ENCODE measurements at regions not wholly inside any gene's neighbourhood (a gene's known extent, or its start where the extent isn't known, plus 50 kb on each side); places are given as distances from the start of the nearest gene placed in this dataset.
"Not testable (repeated sequence)": the region's sequence is repeated elsewhere in the genome, so short reads cannot be mapped to it uniquely, and the experiment has no call there.

DNA sequence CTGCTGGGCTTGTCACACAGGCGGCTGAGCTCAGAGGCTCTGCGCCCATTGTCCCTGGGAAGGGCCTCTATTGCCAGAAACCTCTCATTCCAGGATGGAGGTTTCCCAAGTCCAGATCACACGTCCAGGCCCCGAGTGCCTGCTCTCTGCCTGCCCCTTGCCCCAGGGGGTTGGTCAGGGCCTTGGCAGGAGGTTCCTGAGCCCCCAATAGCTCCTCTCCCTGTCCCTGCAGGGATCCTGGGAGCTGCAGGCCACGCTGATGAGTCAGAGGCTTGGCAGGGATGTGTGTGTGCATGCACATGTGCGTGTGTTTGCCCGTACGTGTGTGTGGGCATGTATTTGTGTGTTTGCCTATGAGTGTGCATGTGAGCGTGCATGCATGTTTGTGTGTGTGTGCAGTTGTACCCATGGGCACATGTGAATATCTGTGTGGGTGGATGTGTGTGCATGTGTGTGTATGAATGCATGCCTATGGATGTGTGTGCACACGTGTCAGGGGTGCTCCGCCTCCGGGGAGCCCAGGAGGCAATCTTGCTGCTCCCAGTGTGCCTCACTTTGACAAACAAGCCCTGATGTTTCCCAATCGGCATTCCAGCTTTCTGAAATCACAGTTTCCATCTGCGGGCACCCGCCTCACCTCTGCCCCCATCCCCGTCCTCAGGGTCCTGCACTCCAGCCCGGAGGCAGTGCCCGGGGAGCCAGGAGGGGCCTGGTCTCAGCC lies 98.4 kb upstream of the GSE1 start:
- peak; percentile 96 for DNase-seq (ENCODE audit: low spot score)

DNA sequence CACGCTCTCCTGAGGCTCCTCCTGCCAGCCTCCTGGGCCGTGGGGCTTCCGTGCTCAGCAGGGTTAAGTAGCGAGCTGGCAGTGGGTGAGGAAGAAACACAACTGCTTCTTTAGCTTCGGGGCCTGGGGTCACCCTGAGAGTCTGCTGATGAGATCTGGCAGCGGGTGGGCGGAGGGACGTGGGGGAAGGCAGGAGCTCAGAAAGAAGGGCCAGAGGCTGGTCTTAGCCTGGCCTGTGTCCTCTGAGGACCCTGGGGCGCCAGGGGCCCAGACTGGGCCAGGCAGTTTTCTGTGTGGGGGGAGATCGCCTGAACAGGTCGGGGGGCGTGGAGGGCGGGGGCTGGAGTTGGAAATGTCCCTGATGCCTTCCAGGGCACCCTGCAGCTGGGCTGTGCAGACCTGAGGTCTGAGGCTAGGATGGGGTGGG lies 97.8 kb upstream of the GSE1 start:
- DNase-seq (ENCODE audit: low spot score) = no peak

DNA sequence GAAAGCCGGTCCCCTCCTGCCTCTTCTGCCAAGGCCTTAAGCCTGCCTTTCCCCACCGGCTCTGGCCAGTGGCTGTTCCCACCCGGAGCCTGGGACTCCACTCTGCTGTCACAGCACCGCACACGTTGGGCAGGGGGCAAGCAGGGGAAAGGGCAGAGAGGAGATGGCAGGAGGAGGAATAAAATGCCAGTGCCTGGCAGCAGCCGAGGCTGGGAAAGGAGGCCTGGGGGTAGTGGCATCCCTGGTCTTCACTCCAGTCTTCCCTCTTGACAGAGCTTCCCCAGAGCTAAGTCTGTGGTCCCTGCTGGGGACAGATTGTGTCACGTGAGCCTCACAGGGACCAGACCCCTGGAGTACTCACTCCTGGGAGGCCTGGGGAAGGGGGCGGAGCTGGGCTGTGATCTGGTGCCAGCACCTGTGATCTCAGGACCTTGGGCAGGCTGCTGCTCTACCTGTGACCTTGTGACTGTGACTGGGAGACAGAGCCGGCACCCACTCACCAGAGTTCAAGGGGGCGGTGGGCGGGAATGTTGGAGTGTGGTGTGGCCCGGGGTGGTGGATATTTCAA lies 97.2 kb upstream of the GSE1 start:
- peak; percentile 36 for DNase-seq (ENCODE audit: low spot score)

DNA sequence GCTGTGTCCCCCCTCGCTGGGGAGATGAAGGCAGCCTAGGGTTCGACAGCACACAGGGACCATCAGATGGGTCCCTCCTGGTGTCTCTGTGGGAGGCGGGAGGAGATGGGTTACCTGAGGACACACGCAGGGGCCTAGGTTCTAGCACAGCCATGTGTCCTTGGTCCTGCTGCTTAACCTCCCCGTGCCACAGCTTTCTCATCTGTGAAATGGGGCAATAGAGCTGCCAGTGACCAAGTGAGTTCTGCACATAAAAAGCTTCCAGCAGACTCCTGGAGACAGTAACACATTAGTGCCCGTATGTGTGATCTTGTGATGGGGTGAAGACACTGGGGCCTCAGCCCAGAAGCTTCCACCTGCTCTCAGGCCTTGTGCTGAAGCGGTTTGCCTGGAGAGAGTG lies 96.0 kb upstream of the GSE1 start:
- no peak for DNase-seq (ENCODE audit: low spot score)

DNA sequence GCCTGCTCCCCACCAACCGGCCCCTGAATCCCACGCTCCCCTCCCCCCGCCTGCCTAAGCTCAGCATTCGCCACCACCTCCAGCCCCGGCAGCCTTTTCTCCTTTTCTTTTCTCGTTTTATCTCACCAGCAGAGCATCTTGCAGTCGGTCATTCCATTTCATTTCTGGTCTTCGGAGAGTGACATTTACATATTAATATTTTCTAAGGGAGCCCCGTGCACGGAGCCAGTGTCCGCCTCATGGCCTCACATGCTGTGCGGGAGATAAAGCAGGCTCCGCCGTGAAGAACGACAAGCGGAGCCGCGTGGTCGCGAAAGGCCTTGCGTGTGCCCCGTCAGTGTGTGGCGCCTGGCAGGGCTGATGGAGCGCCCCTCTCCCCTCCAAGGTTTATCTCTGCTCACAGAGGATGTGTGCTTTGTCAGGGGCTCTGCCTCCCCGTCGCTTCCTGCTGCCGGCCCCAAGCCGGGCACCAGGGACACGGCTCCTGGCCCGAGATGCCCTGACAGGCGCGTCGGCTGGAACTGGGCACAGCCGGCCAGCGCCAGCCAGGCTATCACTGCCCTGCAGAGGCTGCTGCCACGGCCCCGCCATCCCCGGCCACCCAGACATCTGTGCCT lies 95.5 kb upstream of the GSE1 start:
- no peak for DNase-seq (ENCODE audit: low spot score)

DNA sequence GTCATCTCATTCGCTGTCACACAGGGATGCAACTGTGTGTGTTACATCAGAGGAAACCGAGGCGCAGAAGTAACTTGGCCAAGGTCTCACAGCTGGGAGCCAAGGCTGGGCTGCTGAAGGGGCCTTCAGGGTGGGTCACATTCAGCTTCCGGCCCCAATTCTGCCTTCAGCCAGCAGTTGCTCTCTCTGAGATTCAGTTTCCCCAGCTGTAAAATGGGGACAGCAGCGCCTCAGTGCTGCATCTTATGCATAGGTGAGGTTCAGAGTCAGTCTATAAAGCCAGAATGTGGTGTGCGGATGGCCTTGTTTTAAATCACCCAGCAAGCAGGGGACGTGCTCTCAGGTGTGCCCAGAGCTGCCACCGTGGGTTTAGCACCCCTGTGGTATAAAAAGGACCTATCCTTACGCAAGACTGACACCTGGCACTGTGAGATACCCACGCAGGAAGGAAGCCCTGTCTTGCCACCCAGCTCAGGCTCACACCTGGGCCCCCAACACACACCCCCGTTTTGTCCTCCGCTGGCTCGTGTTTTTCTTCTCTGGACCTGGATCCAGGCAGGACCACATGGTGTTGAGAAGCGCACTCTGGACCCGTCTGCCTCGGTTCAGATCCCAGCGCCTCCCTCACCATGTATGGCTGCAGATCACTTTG lies 94.6 kb upstream of the GSE1 start:
- no peak for DNase-seq (ENCODE audit: low spot score)

DNA sequence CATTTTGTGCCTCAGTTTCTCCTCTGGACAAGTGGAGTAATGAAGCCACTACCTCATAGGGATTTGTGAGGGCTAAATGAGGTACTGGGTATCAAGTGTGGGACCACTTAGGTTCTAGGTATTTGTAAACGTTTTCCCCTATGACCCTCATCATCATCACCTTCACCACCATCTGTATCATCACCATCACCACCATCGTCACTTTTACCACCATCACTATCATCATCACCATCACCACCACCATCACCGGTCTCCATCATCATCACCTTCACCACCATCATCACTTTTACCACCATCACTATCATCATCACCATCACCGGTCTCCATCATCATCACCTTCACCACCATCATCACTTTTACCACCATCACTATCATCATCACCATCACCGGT lies 94.1 kb upstream of the GSE1 start:
- not testable (repeated sequence) for DNase-seq (ENCODE audit: low spot score)

DNA sequence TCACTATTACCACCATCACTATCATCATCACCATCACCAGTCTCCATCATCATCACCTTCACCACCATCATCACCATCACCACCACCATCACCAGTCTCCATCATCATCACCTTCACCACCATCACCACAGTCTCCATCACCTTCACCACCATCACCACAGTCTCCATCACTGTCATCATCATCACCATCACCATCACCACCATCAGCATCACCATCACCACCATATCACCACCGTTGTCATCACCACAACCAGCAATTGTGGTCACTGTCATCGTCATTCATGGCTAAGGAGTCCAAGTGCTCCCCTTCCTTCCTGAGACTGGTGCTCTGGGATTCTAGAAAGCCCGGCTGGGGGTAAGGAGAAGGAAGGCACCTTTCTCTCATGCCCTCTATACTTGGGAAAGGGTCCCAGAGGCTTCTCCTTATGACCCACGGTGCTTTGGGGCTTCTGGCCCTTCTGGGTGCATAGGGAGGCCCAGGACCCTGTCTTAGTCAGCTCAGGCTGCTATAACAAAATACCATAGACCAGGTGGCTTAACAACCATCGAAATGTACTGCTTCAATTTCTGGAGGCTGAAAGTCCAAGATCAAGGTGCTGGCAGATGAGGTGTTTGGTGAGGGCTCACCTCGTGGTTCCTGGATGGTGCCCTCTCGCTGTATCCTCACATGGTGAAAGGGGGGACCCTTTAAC lies 93.4 kb upstream of the GSE1 start:
- DNase-seq (ENCODE audit: low spot score) = no peak

DNA sequence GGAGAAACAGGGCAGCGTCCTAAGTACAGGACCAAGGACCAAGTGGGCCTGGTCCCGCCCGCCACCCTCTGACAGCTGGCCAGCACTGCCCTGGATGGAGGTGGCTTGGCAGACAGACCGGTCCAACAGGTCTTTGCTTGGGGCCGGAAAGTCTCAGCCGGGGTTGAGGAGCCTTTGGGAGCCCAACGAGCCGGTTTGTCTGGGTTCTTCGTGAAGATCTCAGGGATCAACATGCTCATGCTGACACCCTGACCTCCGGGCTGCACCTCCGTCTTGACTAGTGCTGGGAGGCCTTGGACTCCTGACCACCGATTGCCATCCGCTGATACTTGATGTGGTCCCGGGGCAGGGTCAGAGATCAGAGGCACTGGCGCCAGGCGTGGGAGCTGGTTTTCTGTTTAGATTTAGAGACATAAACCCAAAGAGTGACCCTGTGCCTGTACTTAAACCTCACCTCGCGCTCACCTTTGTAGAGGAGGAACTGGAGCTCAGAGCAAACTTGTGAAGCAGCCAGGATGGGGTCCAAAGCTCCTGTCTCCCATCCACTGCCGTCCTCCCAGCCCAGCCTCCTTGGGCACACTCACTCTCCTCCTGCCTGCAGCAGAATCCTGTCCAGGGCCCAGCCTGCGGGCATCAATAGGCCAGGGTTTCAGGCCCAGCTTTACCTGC lies 92.1 kb upstream of the GSE1 start:
- no peak for DNase-seq (ENCODE audit: low spot score)

DNA sequence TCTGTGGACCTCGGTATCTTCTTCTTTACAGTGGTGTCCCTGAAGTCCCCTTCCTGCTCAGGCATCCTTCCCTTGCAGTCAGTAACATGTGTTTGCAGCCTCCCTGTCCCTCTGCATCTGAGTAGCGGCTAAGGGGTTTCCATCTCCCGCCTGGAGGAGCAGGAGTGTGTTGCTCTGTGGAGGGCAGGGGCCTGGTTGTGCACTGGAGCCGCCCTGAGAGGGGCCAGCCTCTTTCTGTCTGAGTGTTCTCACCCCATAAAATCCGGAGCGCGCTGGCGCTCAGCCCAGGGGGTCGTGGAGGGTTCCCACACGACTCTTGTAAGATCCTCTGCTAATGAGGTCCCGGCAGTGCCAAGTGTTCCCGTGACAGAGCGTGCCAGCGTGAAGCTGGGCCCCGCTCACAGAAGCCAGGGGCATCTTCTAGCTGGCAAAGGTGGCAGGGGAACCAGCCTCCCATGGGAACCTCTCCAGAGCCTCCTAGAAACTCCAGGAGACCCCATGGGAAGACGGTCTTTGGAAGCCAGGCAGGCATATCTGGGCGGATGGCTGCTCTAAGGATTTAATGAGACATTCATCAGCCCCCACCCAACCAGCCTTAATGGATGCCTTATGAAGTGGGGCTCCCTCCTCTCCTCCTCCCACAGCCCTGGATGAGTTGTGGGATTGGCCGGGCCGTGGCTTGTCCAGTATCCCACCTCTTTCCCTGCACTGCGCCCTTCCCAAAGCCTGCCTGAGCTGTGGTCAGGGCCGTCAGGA lies 91.4 kb upstream of the GSE1 start:
- no peak for DNase-seq (ENCODE audit: low spot score)

DNA sequence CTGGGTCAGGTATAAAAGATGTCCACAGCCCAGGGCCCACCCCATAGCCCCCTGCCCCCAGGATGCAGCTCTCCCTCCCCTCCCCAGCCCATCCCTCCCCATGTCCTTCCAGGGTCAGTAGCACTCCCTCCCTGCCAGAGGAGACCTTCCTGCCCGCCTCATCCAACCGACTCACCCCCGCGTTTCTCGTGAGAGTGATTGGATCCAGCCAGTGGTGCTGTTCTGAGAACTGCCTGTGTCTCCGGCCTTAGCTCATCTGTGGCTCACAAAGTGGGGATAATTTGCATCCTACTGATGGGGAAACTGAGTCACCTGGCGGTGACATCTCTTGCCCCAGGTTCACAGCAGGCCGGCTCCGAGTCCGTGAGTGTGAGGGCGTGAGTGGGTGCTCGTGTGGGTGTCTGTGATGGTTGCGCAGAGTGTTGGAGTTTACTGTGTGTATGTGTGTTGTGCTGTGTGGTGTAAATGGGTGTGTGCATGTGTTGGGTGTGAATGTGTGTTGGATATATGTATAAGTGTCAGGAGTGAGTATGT lies 90.7 kb upstream of the GSE1 start:
- no peak for DNase-seq (ENCODE audit: low spot score)

DNA sequence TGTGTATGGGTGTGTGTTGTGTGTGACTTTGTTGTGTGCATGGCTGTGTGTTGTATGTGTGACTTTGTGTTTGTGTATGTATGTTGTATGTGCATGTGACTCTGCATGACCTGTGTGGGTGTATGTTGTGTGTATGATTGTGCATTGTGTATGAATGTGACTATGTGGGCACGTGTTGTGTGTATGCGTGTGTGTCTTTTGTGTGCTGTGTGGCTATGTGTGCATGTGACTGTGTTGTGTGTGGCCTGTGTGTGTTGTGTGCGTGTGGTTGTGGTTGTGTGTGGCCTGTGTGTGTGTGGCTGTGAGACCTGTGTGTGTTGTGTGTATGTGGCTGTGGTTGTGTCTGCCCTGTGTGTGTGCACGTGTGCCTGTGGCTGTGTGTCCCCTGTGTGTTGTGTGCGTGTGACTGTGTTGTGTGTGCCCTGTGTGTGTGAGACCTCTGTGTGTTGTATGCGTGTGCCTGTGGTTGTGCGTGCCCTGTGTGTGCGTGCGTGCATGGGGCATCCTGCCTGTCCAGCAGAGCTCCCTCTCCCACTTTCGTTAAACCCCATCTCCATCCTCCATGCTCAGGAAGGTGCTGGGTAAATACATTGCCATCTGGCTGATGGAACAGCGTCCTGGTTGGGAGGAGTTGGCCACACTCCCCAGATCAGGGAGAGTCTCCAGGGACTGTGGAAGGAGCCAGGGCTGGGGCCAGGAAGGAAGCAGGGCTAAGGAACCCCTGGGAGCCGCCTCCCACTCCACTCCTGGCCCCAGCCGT lies 90.1 kb upstream of the GSE1 start:
- DNase-seq (ENCODE audit: low spot score) = peak; percentile 84

DNA sequence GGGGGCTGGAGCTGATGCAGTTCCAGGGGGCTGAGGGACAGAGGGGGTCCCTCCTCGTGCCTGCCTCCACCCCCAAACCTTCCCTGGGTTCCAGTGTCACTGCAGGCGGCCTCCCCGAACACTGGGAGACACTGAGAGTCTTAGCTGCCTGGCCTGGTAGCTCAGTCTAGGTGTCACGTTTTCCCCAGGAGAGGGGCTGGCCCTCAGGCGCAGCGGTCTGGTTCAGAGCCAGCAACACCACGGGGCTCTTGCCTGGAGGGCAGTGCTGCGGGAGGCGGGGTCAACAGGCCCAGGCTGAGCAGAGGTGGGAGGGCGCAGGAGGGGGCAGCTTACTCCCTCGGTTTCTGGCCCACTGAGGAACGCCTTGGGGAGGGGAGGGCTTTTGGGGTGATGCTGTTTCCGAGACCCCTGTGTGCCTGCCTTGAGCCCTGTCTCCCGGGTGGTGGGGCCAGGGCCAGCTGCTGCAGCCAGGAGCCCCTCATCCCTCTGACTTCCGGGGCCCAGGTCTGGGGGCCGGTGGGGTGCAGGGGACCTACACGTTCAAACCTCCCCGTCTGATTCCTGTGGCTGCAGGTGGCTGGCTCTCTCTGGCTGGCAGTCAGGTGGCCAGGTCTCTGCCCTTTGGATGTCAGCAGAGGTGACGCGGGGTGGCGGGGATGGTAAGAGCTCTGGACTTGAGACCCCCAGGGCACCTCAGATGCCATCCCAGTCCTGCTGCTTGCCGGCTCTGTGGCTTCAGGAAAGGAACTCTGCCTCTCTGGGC lies 89.3 kb upstream of the GSE1 start:
- no peak for DNase-seq (ENCODE audit: low spot score)

DNA sequence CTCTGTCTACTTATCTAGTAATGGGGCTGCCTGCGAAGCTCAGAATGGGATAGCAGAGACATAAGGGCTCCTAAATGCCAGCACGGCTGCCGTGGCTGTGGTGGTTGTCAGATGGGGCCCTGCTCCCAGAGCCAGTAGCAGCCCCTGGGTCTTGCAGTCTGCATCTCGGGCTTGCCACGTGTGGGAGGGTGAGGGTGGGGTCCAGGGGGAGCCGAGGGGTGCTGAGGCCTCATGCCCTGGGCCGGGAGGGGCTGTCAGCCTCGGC lies 88.8 kb upstream of the GSE1 start:
- DNase-seq (ENCODE audit: low spot score) = no peak

DNA sequence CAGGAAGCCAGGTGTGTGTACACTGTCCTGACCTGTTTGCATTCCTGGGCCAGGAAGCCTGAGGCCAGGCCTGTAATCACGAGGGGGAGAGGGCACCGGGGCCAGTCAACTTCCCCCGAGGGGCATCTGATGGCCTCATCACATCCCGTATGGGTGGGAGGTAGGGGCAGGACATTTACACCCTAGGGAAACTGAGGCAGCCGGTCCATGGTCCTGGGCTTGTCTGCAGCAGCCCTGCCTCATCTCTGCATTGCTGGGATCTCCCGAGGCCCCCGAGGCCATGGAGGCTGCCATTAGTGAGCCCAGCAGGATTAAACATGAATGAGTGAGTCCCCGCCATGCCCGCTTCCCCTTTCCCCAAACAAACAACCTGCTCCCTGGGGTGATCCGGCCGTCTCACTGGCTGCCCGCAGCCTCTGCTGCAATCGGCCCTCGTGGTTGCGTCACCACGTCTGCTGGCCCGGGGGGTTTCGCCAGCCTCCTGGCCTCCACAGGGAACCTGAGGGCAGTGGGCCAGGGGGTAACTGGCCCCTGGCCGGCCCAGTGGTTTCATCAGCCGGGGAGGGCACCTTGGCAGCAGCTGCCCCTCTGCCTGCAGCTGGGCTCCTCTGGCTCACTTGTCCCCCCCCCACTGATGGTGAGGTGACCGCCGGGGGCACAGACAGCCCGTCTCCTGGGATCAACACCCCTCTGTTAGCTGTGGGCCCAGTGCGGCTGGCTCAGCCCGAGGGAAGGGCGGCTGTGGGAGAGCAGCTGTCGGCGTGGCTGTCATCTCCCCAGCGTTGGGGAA lies 88.3 kb upstream of the GSE1 start:
- no peak for DNase-seq (ENCODE audit: low spot score)

DNA sequence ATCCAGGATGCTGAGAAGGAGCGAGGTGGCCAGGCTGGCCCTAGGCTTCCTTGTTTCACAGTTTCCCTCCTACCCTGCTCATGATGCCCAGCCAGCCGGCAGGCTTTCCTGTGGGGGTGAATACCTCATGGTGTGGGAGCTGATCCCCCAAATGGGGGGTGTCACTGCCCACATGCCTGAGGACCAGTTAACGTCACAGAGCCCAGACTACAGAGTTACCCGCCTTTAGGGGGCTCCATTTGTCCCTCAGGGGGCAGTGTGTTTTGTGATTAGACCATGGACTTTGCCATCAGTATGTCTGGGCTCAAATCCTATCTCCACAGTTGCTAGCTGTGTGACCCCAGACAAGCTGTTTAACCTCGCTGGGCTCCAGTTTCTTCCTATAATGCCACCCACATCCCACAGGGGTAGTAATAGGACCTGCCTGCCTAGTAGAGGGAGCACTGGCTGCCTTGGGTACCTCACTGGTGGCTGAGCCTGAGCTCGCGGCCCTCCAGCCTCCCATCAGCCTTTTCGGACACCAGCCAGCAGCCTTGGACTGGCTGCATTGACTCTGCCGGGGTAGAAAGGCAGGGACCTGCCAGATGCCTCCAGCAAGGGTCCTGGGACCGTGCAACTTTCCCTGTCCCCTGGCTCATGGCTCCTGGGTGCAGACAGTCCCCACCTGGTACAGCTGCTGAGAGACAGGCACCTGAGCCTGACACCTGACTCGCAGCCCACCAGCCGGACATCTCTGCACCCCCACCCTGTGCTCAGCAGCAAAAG lies 87.5 kb upstream of the GSE1 start:
- DNase-seq (ENCODE audit: low spot score) = no peak

DNA sequence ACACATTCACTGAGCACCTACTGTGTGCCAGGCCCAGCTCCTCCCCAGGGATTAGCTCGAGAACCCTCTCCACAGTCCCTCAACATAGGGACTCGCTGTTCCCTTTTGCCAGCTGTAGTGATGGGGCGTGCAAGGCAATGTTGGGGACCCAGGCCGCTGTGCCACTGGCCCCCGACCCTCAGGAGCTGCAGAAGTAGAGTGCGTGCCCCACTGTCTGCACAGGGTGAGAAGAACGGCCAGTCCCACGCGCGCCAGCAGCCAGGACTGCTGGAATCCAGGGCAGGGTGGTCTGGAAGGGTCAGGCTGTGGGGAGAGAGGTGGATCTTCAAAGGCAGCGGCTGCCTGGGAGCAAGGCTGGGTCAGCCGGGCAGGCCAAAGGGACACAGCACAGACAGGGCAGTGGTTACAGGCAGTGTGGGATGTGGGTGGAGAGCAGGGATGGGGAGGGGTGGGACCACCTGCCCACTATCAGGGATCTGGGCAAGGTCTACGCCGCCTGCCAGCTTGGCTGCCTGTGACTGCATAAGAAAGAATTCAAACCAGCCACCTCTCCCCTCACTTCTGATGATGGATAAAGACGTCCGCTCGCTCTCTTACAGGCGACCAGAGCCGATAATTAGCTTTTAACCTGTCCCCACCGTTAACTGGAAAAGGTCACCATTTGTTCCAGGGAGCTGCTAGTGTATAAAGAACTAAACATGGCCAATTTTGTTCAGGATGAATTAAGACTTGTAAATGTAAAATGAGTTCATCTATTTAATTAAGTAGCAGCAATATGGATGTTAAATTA lies 86.7 kb upstream of the GSE1 start:
- no peak for DNase-seq (ENCODE audit: low spot score)

Measured in GM03348 (cell line).